NCI-H2171 treated with DMSO at 0.1 percent for 48 hours (cell line): ENCODE measurements at regions not wholly inside any gene's neighbourhood (a gene's known extent, or its start where the extent isn't known, plus 50 kb on each side); places are given as distances from the start of the nearest gene placed in this dataset.

ENCODE experiments used
- DNase-seq: peaks from one replicate; lab custom pipeline; 2025; lab: John Stamatoyannopoulos, UW

- no peak for DNase-seq
Measured at GRCh38 chr6:102407886-102408741, 1014.6 kb downstream of the GRIK2 start.

GRCh38 chr6:102405860-102406259 lies 1012.4 kb downstream of the GRIK2 start:
- DNase-seq: no peak

DNA sequence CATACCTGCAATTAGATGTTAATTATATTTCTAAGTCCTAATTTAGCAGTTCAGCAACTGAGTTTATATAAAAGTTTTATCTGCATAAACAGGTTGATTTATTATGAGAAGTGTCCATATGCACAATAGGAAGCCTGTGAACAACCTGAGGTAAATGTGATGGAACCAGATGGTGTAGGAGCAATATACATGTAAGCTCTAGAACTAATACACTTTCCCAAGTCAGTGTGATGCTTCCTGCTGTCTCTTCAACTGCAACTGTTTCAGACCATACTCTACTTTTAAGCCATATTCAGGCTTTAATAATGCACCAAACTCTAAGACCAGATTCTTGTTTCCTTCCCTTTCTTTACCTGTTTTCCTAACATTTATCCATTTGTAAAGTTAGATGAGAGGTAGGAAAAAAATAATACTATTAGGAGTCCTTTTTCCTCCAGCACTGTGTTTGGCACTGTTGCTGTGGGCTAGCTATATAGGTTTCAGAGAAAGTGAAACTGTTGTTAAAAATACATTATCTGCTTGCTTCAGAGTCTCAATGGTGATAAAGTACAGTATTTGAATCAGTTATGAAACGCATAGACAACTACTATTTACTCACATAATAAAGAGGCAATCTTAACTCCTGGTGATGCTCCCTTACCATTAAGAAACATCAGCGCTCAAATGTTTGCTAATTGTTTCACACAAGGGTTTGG lies 1009.3 kb downstream of the GRIK2 start:
- DNase-seq: peak; percentile 68

- DNase-seq: peak; percentile 14
Measured at GRCh38 chr6:102398788-102399390, 1005.4 kb downstream of the GRIK2 start.

GRCh38 chr6:102390541-102390940 lies 997.0 kb downstream of the GRIK2 start:
- DNase-seq: no peak

- no peak for DNase-seq
Measured at GRCh38 chr6:102389994-102390393, 996.5 kb downstream of the GRIK2 start.

GRCh38 chr6:102387326-102388033 lies 994.0 kb downstream of the GRIK2 start:
- no peak for DNase-seq

- DNase-seq: no peak
Measured at GRCh38 chr6:102381203-102381602, 987.7 kb downstream of the GRIK2 start.

DNA sequence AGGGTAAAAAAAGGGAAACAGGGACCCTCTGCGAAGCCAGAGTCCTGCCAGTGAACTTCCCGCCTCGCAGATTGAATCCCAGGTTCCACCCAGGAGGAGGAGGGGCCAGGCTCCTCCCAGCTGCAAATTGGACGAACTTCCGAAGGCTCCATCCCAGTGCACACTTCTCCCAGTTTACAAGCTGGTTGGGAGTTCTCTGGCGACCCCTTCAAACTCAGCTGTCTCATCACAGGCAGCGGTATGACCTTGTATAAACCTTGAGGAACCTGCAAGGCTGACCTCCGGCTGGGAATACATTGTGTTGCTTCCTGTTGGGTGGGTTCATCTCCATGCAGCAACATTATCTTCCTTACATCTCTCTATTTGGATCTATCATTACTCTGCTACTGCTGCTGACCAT lies 962.7 kb downstream of the GRIK2 start:
- DNase-seq: no peak

DNA sequence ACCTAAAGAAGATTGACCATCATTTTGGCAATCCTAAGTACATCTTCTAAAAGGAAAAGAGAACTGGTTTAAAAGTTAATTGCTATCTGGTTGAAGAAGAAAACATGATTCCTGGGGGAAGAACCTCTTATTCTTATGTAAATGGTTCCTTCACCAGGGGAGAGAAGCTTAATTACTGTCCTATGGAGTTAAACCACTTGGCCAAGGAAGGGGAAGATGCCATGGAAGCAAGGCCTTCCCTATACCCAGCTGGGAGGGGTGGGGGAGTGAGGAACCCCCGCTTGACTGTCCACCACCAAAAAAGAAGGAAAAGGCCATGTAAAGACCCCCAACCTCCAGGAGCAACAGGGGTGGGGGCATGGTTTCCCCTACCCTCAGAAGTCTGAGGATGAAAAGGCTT lies 962.1 kb downstream of the GRIK2 start:
- DNase-seq: no peak

GRCh38 chr6:102352552-102352951 lies 959.0 kb downstream of the GRIK2 start:
- no peak for DNase-seq

- DNase-seq: no peak
Measured at GRCh38 chr6:102344769-102345168, 951.3 kb downstream of the GRIK2 start.

- no peak for DNase-seq
Measured at GRCh38 chr6:102340311-102340710, 946.8 kb downstream of the GRIK2 start.

DNA sequence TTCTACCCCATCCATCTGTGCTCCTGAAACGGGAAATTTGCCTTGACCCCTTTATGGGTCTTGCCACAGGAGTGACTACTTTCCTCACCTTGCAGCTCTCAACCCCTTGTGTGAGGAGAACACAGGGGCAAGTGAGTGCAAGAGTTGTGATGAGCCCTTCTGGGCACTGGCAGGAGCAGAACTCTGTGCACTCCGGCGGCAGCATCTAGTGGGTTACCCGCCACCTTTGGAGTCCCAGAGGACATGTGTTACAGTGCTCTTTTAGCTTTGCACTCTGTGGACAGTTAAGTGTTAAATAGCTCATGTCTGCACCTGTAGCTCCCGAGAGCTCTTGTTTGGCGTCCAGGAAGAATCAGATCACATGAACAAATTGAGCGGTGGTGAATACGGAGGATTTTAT lies 940.2 kb downstream of the GRIK2 start:
- DNase-seq: no peak

DNA sequence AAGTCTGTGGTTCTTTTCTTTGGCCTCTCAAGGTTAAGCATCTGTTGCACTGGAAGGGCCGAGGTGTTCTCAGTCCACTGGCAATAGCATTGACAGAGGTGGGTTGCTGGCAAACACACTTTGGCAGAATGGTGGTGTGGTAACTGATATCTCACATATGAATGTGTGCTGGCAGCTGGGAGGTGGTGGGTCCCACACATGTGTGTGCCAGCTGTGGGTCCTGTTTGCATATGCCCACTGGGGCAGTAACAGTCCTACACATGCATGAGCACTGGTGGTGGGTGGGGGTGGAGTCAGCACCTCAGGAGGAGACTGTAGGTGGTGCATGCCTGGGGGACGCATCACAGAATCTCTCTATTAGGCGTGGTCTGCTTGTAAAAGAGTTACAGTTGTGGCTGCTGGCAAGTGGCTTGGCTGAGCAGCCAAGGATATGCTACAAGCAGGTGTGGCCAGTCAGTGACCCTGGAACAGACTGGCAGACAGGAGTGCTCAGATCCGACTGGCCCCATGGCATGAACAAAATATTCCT lies 934.3 kb downstream of the GRIK2 start:
- DNase-seq: no peak

- DNase-seq: no peak
Measured at GRCh38 chr6:102313699-102314098, 920.2 kb downstream of the GRIK2 start.

DNA sequence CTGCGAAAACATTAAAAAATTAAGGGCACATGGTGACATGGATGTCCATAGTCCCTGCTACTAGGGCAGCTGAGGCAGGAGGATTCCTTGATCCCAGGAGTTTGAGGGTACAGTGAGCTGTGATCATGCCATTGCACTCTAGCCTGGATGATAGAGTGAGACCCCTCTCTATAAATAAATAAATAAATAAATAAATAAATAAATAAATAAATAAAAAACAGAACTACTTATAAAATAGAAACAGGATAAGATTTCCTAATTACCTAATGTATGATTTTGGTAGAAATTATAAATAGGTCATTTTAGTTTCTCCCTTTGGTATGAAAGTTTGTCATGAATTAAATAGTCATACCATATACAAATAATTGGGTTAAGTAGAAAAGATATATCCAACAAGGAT lies 916.2 kb downstream of the GRIK2 start:
- DNase-seq: no peak

GRCh38 chr6:102300350-102300749 lies 906.8 kb downstream of the GRIK2 start:
- no peak for DNase-seq

DNA sequence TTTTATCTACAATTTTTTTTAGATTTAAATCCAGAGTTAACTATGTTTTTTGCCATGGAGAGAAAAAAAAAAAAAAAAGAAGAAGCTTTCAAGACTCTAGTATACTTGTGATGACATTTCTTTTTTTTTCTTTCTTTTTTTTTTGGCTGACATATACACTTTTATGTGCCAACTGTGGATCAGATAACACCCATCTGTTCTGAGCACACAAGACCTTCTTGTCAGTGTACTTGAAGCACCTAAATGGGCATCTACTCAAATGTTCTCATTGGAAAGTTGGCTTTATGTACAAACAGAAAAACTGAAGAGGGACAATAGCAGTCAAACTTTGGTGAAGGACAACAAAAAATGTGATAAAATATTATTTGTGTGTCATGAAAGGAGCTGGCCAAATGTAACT lies 904.5 kb downstream of the GRIK2 start:
- DNase-seq: peak; percentile 81
